ENCODE measurements at regions not wholly inside any gene's neighbourhood (a gene's known extent, or its start where the extent isn't known, plus 50 kb on each side); places are given as distances from the start of the nearest gene placed in this dataset.

DNA sequence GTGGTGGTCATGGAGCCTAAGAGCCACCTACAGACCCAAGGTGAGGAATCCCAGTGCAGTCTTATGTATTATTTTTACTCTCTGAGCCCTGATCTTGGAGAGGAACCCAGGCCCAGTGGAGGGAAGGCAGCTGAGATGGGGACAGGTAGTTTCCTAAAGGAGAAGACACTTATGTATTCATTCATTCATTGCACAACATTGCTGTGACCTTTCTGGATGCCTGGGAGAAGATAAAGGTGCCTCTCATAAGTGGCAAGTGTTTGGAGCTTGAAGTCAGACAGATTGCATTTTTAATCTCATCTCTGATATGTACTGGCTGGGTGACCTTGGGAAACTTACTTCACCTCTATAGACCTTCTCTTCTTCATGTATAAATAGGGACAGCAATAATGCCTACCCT lies 111.1 kb downstream of the CEBPB start:
- H3K36me3 ChIP-seq (ENCODE audit: control insufficient read depth, insufficient read depth, low read length): no peaks in the 10 kb centered on the region
- DNase-seq (ENCODE audit: extremely low read depth, insufficient read length): no peak
- no peaks in the 10 kb centered on the region for H3K27me3 ChIP-seq (replicated peaks; ENCODE audit: control insufficient read depth, insufficient read depth, low read length)
- H3K4me3 ChIP-seq (replicated peaks; ENCODE audit: low read depth, low read length): no peak overlapping the region
- TF ChIP-seq, protein P1, sequence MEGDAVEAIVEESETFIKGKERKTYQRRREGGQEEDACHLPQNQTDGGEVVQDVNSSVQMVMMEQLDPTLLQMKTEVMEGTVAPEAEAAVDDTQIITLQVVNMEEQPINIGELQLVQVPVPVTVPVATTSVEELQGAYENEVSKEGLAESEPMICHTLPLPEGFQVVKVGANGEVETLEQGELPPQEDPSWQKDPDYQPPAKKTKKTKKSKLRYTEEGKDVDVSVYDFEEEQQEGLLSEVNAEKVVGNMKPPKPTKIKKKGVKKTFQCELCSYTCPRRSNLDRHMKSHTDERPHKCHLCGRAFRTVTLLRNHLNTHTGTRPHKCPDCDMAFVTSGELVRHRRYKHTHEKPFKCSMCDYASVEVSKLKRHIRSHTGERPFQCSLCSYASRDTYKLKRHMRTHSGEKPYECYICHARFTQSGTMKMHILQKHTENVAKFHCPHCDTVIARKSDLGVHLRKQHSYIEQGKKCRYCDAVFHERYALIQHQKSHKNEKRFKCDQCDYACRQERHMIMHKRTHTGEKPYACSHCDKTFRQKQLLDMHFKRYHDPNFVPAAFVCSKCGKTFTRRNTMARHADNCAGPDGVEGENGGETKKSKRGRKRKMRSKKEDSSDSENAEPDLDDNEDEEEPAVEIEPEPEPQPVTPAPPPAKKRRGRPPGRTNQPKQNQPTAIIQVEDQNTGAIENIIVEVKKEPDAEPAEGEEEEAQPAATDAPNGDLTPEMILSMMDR (IDR thresholded peaks at IDR 0.05; ENCODE audit: insufficient read depth, low read length, poor library complexity, severe bottlenecking): no peak

DNA sequence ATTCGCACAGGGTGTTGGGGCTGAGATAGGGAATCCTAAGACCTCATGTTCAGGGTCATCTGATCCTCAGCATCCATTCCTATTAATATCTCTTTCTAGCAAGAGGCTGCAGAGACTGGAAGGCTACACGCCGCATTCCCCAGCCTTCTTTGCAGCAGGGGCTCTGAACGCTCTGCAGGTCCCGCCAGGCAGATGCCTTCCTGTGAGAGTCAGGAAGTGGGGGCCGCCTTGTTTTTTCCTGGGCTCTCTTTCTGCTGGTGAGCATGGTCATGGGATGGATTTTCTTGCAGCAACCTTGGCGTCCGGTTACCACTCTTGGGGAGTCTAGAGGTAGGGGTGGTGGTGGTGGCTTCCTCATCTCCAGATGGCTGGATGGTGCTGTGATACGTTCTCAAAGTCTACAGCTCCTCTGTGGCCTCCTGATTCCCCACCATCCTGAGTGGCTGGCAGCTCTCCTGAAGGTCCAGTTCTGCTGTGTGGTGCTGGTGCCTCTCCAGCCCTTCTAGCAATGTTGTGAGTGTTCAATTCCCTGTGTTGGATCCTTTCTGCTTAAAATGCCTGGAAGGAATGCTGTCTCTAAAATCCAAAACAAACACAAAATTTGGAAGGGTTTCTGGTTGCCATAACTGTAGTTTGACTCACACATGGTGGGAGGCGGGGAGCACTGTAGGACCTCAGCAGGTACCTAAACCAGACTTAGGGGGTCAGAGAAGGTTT lies 111.9 kb downstream of the CEBPB start:
- H3K4me3 ChIP-seq (replicated peaks; ENCODE audit: low read depth, low read length): no peak overlapping the region
- no peaks in the 10 kb centered on the region for H3K27me3 ChIP-seq (replicated peaks; ENCODE audit: control insufficient read depth, insufficient read depth, low read length)
- H3K36me3 ChIP-seq (ENCODE audit: control insufficient read depth, insufficient read depth, low read length): no peaks in the 10 kb centered on the region
- TF ChIP-seq, protein P1 (IDR thresholded peaks at IDR 0.05; ENCODE audit: insufficient read depth, low read length, poor library complexity, severe bottlenecking): no peak
- no peak for DNase-seq (ENCODE audit: extremely low read depth, insufficient read length)

DNA sequence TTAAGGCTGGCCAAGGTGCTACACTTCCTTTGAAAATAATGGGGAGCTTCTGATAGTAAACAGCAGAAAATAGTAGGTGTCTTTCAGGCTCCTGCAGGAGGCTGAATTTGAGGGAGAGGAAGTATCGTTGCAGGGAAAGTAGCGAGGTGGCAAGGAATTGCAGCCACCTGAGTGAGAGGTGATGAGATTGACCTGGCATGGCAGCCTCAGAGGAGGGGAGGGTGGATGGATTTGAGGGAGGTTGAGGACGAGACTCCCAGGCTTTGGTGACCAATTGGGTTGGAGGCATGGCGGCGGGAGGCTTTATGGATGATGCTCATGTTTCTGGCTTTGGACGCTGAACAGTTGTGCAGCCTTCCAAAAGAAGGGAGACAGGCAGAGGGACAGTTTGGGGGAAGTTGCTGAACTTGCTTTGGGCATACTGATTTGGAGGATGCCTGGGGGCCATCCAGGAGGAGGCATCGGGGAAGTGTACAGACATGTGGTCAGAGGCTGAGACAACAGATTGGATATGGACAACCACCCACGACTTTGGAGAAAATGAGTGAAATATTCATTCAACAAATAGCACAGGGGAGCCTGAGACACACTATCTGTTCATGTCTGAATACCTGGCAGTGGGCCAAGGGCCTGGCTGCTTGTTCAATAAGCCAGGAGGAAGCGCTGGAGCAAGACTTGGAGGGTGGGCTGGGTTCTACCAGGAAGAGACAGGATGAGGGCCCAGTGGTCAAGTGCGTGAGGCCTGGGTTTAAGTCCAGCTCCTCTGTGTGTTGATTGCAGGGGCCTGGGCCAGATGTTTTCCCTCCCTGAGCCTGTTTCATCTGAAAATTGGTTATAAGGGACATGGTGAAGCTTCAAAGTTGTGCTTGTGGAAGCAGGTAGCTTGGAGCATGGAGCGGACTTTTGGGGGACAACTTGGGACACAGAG lies 113.2 kb downstream of the CEBPB start:
- no peak overlapping the region for H3K4me3 ChIP-seq (replicated peaks; ENCODE audit: low read depth, low read length)
- H3K36me3 ChIP-seq (ENCODE audit: control insufficient read depth, insufficient read depth, low read length): no peaks in the 10 kb centered on the region
- no peaks in the 10 kb centered on the region for H3K27me3 ChIP-seq (replicated peaks; ENCODE audit: control insufficient read depth, insufficient read depth, low read length)
- no peak for DNase-seq (ENCODE audit: extremely low read depth, insufficient read length)
- TF ChIP-seq, protein P1 (IDR thresholded peaks at IDR 0.05; ENCODE audit: insufficient read depth, low read length, poor library complexity, severe bottlenecking): no peak

- no peak for DNase-seq (ENCODE audit: extremely low read depth, insufficient read length)
- Histone ChIP-seq H3K27me3 (replicated peaks; ENCODE audit: control insufficient read depth, insufficient read depth, low read length) (no peaks in the 10 kb centered on the region), H3K4me3 (replicated peaks; ENCODE audit: low read depth, low read length) (no peak overlapping the region), H3K36me3 (ENCODE audit: control insufficient read depth, insufficient read depth, low read length) (no peaks in the 10 kb centered on the region)
- TF ChIP-seq, protein P1 (IDR thresholded peaks at IDR 0.05; ENCODE audit: insufficient read depth, low read length, poor library complexity, severe bottlenecking): no peak
These were observed 113.8 kb downstream of the CEBPB start for GRCh38 chr20:50304501-50304856.

DNA sequence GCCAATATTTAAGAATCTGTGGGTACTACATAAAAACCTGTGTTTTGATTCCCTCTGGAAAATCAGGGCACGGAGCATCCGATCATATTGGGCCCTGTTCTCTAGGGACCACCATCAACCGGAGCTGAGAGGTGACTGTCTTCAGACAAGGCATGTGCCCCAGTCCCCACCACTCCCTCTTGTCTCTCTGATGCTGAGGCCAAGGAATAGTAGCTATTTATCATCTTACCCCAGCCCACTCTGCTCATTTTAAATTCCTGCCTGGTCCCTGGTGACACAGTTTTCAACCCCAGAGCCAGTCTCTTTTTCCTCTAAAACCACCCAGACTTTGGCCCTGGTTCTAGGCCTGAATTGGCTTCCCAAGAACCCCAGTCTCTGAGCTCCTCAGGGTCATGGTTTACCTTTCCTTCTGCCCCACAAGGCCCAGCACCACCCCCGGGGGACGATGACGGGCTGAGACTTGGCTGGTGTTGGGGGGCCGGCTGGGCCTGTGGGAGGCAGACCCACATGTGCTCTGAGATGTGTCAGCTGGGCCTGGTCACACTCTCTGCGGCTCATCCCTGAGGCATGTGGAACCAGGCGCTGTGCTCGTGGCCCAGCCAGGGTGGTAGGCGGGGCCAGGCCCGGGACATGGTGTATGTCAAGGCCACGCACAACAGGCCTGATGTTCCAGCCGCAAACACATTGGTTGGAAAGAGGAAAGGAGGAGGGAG lies 114.4 kb downstream of the CEBPB start:
- H3K27me3 ChIP-seq (replicated peaks; ENCODE audit: control insufficient read depth, insufficient read depth, low read length): no peaks in the 10 kb centered on the region
- no peak for DNase-seq (ENCODE audit: extremely low read depth, insufficient read length)
- TF ChIP-seq, protein P1 (IDR thresholded peaks at IDR 0.05; ENCODE audit: insufficient read depth, low read length, poor library complexity, severe bottlenecking): no peak
- no peaks in the 10 kb centered on the region for H3K36me3 ChIP-seq (ENCODE audit: control insufficient read depth, insufficient read depth, low read length)
- H3K4me3 ChIP-seq (replicated peaks; ENCODE audit: low read depth, low read length): no peak overlapping the region
